Muscle of back (tissue), 3 donors: ENCODE measurements at regions not wholly inside any gene's neighbourhood (a gene's known extent, or its start where the extent isn't known, plus 50 kb on each side); places are given as distances from the start of the nearest gene placed in this dataset.

Source experiments
- DNase-seq, 3 donors: peaks; one replicate each; pipeline versions ENCODE4 v3.0.0 to v3.0.0-alpha.2; 2013

- DNase-seq: no peak
These were observed 112.5 kb upstream of the ZNF366 start for GRCh38 chr5:72619677-72620076.

GRCh38 chr5:72619251-72619650, 112.0 kb upstream of the ZNF366 start:
- no peak for DNase-seq

GRCh38 chr5:72618708-72619107, 111.5 kb upstream of the ZNF366 start:
- no peak for DNase-seq

- DNase-seq: no peak
These were observed 107.9 kb upstream of the ZNF366 start for GRCh38 chr5:72615061-72615460.

- no peak for DNase-seq
These were observed 106.3 kb upstream of the ZNF366 start for GRCh38 chr5:72613515-72613914.

GRCh38 chr5:72612810-72613209, 105.6 kb upstream of the ZNF366 start:
- no peak for DNase-seq

GRCh38 chr5:72611118-72611730, 104.0 kb upstream of the ZNF366 start:
- DNase-seq: peak; percentile 51 to 78 (median 67)

GRCh38 chr5:72608926-72609325, 101.7 kb upstream of the ZNF366 start:
- DNase-seq: no peak

- peak; percentile 81 to 93 (median 89) for DNase-seq
These were observed 101.1 kb upstream of the ZNF366 start for GRCh38 chr5:72608297-72608696.

- DNase-seq: no peak
These were observed 100.2 kb upstream of the ZNF366 start for GRCh38 chr5:72607381-72607780.

GRCh38 chr5:72606525-72606924, 99.3 kb upstream of the ZNF366 start:
- peak in 1 of 3 donors; percentile 34 for DNase-seq

- DNase-seq: peak in 2 of 3 donors; percentile 60 to 73
These were observed 98.4 kb upstream of the ZNF366 start for GRCh38 chr5:72605632-72606031.

- DNase-seq: peak in 2 of 3 donors; percentile 32 to 69
These were observed 97.6 kb upstream of the ZNF366 start for GRCh38 chr5:72604798-72605154.

- peak in 1 of 3 donors; percentile 29 for DNase-seq
These were observed 97.0 kb upstream of the ZNF366 start for GRCh38 chr5:72604111-72604797.

GRCh38 chr5:72602696-72603685, 95.8 kb upstream of the ZNF366 start:
- DNase-seq: no peak

GRCh38 chr5:72601861-72602260, 94.7 kb upstream of the ZNF366 start:
- DNase-seq: no peak

- peak in 1 of 3 donors; percentile 90 for DNase-seq
These were observed 93.3 kb upstream of the ZNF366 start for GRCh38 chr5:72600391-72600981.

- DNase-seq: no peak
These were observed 92.5 kb upstream of the ZNF366 start for GRCh38 chr5:72599519-72600370.

- DNase-seq: no peak
These were observed 91.8 kb upstream of the ZNF366 start for GRCh38 chr5:72599065-72599433.

- DNase-seq: peak in 1 of 3 donors; percentile 64
These were observed 91.3 kb upstream of the ZNF366 start for GRCh38 chr5:72598401-72599064.
